Cardiac muscle cell (in vitro differentiated cells and primary cell): ENCODE measurements at regions not wholly inside any gene's neighbourhood (a gene's known extent, or its start where the extent isn't known, plus 50 kb on each side); places are given as distances from the start of the nearest gene placed in this dataset.

Experiments
- DNase-seq, 2 donors: peaks; one replicate each; pipeline versions ENCODE4 v3.0.0 to v3.0.0-alpha.2; 2010 to 2017; ENCODE audit warnings: low read depth in 1 of 2, low spot score in 1 of 2
- H3K27ac ChIP-seq: fragments of 200-600 bp; sonication (generic); 2 replicates; pipeline ENCODE4 v1.5.1; 2016
- H3K27me3 ChIP-seq: fragments of 200-600 bp; sonication (generic); 2 replicates; pipeline ENCODE4 v1.6.0; 2016; ENCODE audit warnings: control low read depth
- H3K36me3 ChIP-seq: fragments of 200-600 bp; sonication (generic); 2 replicates; pipeline ENCODE4 v1.5.1; 2016; ENCODE audit warnings: control low read depth
- H3K4me1 ChIP-seq: fragments of 200-600 bp; sonication (generic); 2 replicates; pipeline ENCODE4 v1.8.1; 2017; ENCODE audit warnings: low read depth, mild to moderate bottlenecking, mixed run types
- H3K4me3 ChIP-seq: fragments of 200-600 bp; sonication (generic); 2 replicates; pipeline ENCODE4 v1.5.1; 2016; ENCODE audit warnings: mild to moderate bottlenecking
- H3K9me3 ChIP-seq: fragments of 200-600 bp; sonication (generic); 2 replicates; pipeline ENCODE4 v1.5.1; 2017; ENCODE audit warnings: low read depth, mild to moderate bottlenecking, control low read depth
- CTCF ChIP-seq: IDR thresholded peaks from 2 replicates; pipeline ENCODE4 v1.5.1; 2012; ENCODE audit warnings: low read depth, mild to moderate bottlenecking, low read length

- no peak overlapping the region for H3K27ac ChIP-seq
- H3K4me3 ChIP-seq, result no peak overlapping the region
- no peak for TF ChIP-seq CTCF
- DNase-seq, result no peak
- no peaks in the 10 kb centered on the region for H3K4me1 ChIP-seq
- H3K27me3 ChIP-seq, result no peaks in the 10 kb centered on the region
- no peaks in the 10 kb centered on the region for H3K36me3 ChIP-seq
- no peaks in the 10 kb centered on the region for H3K9me3 ChIP-seq
Measured at GRCh38 chr5:93922551-93922950, 181.2 kb upstream of the POU5F2 start.

- Histone ChIP-seq H3K4me1 (no peaks in the 10 kb centered on the region), H3K36me3 (no peaks in the 10 kb centered on the region), H3K4me3 (no peak overlapping the region), H3K27me3 (no peaks in the 10 kb centered on the region), H3K9me3 (no peaks in the 10 kb centered on the region), H3K27ac (no peak overlapping the region)
- no peak for TF ChIP-seq CTCF
- DNase-seq, result no peak
Measured at GRCh38 chr5:93921001-93921400, 179.6 kb upstream of the POU5F2 start.

GRCh38 chr5:93916872-93917271 is 175.5 kb upstream of the POU5F2 start:
- TF ChIP-seq CTCF, result no peak
- no peaks in the 10 kb centered on the region for H3K9me3 ChIP-seq
- no peak overlapping the region for H3K4me3 ChIP-seq
- DNase-seq, result no peak
- H3K27ac ChIP-seq, result no peak overlapping the region
- no peaks in the 10 kb centered on the region for H3K4me1 ChIP-seq
- H3K27me3 ChIP-seq, result no peaks in the 10 kb centered on the region
- H3K36me3 ChIP-seq, result no peaks in the 10 kb centered on the region

GRCh38 chr5:93915142-93915553 is 173.7 kb upstream of the POU5F2 start:
- no peak overlapping the region for H3K27ac ChIP-seq
- no peak overlapping the region for H3K4me3 ChIP-seq
- H3K36me3 ChIP-seq, result no peaks in the 10 kb centered on the region
- no peaks in the 10 kb centered on the region for H3K9me3 ChIP-seq
- no peaks in the 10 kb centered on the region for H3K4me1 ChIP-seq
- DNase-seq, result peak; percentile 20 to 77
- peak; percentile 42 for TF ChIP-seq CTCF
- H3K27me3 ChIP-seq, result peaks cover 5% of the 10 kb centered on the region

GRCh38 chr5:93911609-93912008 is 170.2 kb upstream of the POU5F2 start:
- Histone ChIP-seq H3K36me3 (no peaks in the 10 kb centered on the region), H3K27ac (no peak overlapping the region), H3K4me1 (no peaks in the 10 kb centered on the region), H3K4me3 (no peak overlapping the region), H3K27me3 (peaks cover 9% of the 10 kb centered on the region), H3K9me3 (no peaks in the 10 kb centered on the region)
- TF ChIP-seq CTCF, result no peak
- no peak for DNase-seq

GRCh38 chr5:93909356-93909755 is 168.0 kb upstream of the POU5F2 start:
- peak in 1 of 2 donors; percentile 34 for DNase-seq
- TF ChIP-seq CTCF, result peak; percentile 28

More at GRCh38 chr5:93909356-93909755, 168.0 kb upstream of the POU5F2 start:
- no peaks in the 10 kb centered on the region for H3K36me3 ChIP-seq
- H3K4me1 ChIP-seq, result no peaks in the 10 kb centered on the region
- no peaks in the 10 kb centered on the region for H3K9me3 ChIP-seq
- H3K27me3 ChIP-seq, result peaks cover 10% of the 10 kb centered on the region
- no peak overlapping the region for H3K27ac ChIP-seq
- no peak overlapping the region for H3K4me3 ChIP-seq
